CD4-positive, alpha-beta memory T cell (primary cell): ENCODE measurements at regions not wholly inside any gene's neighbourhood (a gene's known extent, or its start where the extent isn't known, plus 50 kb on each side); places are given as distances from the start of the nearest gene placed in this dataset.
"Not testable (repeated sequence)": the region's sequence is repeated elsewhere in the genome, so short reads cannot be mapped to it uniquely, and the experiment has no call there.

Source experiments
- CTCF ChIA-PET: fragments of 350-600 bp; sonication (Branson Sonifier 250); formaldehyde crosslinking; loops from one replicate; lab custom pipeline; 2021; ENCODE audit warnings: inconsistent platforms; ENCODE audit not compliant: partially characterized antibody; lab: Charles Lee
- POLR2A ChIA-PET: fragments of 350-600 bp; sonication (Branson Sonifier 250); formaldehyde crosslinking; loops from one replicate; lab custom pipeline; 2021; ENCODE audit not compliant: partially characterized antibody; lab: Charles Lee
- DNase-seq, 5 donors: peaks; one replicate each; pipeline versions ENCODE4 v3.0.0 to v3.0.0-alpha.2; 2020 to 2022; ENCODE audit warnings: mixed read lengths in 1 of 5
- H3K27ac ChIP-seq: one replicate; pipeline ENCODE4 v1.7.0; 2013; ENCODE audit warnings: low read depth, low read length
- H3K27me3 ChIP-seq: 2 replicates; pipeline ENCODE4 v1.7.0; 2013; ENCODE audit warnings: mild to moderate bottlenecking, low read length, moderate library complexity; ENCODE audit not compliant: insufficient read depth
- H3K36me3 ChIP-seq: 2 replicates; pipeline ENCODE4 v1.7.0; 2013; ENCODE audit warnings: mild to moderate bottlenecking, low read length, moderate library complexity; ENCODE audit not compliant: insufficient read depth
- H3K4me1 ChIP-seq: 2 replicates; pipeline ENCODE4 v1.7.0; 2013; ENCODE audit warnings: mild to moderate bottlenecking, low read length, moderate library complexity; ENCODE audit not compliant: insufficient read depth
- H3K4me3 ChIP-seq, 2 donors: one replicate each; pipeline ENCODE4 v1.7.0; 2013; ENCODE audit warnings: low read length in 2 of 2, mild to moderate bottlenecking in 1 of 2
- H3K9me3 ChIP-seq, 2 donors: one replicate each; pipeline ENCODE4 v1.7.0; 2013; ENCODE audit warnings: low read length in 2 of 2, control low read depth in 1 of 2; ENCODE audit not compliant: control insufficient read depth in 1 of 2
- H3K27ac Mint-ChIP-seq, 7 donors: one replicate each; pipeline ENCODE4 v1.8.0; 2020 to 2021; ENCODE audit warnings: mixed read lengths in 7 of 7, mild to moderate bottlenecking in 6 of 7, inconsistent platforms in 3 of 7, moderate library complexity in 3 of 7
- H3K27me3 Mint-ChIP-seq, 2 donors: one replicate each; pipeline ENCODE4 v1.8.0; 2020 to 2021; ENCODE audit warnings: mixed read lengths in 2 of 2
- H3K36me3 Mint-ChIP-seq, 2 donors: one replicate each; pipeline ENCODE4 v1.8.0; 2020 to 2021; ENCODE audit warnings: mixed read lengths in 2 of 2, inconsistent platforms in 1 of 2, mild to moderate bottlenecking in 1 of 2
- H3K4me1 Mint-ChIP-seq, 4 donors: one replicate each; pipeline ENCODE4 v1.8.0; 2020 to 2021; ENCODE audit warnings: mixed read lengths in 4 of 4, mild to moderate bottlenecking in 1 of 4
- H3K4me3 Mint-ChIP-seq, 8 donors: one replicate each; pipeline ENCODE4 v1.8.0; 2020 to 2021; ENCODE audit warnings: mixed read lengths in 8 of 8, mild to moderate bottlenecking in 7 of 8, moderate library complexity in 6 of 8, inconsistent platforms in 3 of 8
- H3K9me3 Mint-ChIP-seq, 8 donors: one replicate each; pipeline ENCODE4 v1.8.0; 2020 to 2021; ENCODE audit warnings: mixed read lengths in 8 of 8, mild to moderate bottlenecking in 5 of 8, inconsistent platforms in 3 of 8, moderate library complexity in 1 of 8
- intact Hi-C: fragments of 100-400 bp; cut with micrococcal nuclease; formaldehyde crosslinking; loops from one replicate; pipeline ENCODE4 v1.15.1; 2023

DNA sequence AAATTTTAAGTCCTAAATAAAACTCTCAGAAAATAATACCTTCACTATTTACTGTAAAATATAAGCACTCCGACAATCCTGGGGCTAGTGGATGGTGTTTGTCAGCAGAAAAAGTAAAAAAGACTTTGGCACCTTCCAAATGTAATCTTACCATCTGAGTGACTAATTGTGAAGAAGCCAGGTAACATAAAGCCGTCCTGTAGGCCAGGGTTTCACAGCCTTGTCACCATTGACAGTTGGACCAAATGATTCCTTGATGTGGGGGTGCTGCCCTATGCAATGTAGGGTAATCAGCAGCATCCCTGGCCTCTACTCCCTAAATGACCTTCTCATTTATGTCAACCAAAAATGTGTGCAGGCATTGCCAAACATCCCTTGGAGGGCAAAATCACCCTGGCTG lies 87.2 kb downstream of the CAPZA3 start:
- Histone ChIP-seq H3K27ac (no peak overlapping the region), H3K4me1 (no peaks in the 10 kb centered on the region), H3K9me3 (no peaks in the 10 kb centered on the region), H3K27me3 (no peaks in the 10 kb centered on the region), H3K4me3 (no peak overlapping the region), H3K36me3 (no peaks in the 10 kb centered on the region)
- no peak for DNase-seq
- Mint-ChIP-seq H3K9me3 (peaks cover 0 to 14% (median 8%) of the 10 kb centered on the region in 8 donors), H3K27ac (no peak overlapping the region), H3K36me3 (no peaks in the 10 kb centered on the region), H3K27me3 (peaks cover 3% of the 10 kb centered on the region in 2 donors), H3K4me1 (no peaks in the 10 kb centered on the region), H3K4me3 (no peak overlapping the region)
- intact Hi-C loops: no loop called here
- CTCF ChIA-PET: no interaction called here
- POLR2A ChIA-PET: no interaction called here

DNA sequence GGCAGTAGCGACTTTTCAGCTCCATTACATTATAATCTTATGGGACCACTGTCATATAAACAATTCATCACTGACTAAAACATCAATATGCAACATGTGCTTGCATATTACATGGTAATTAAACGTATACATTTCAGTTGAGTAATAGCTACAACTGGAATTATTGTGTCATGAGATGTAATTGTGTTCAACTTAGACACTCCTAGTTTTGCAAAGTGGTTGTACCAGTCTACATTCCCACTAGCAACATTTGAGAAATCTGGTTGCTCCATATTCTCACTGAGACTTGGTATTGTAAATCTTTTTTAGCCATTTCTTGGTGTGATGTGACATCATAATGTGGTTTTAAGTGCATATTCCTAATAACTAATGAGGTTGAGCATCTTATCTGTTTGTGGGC lies 90.0 kb downstream of the CAPZA3 start:
- H3K4me1 ChIP-seq: no peaks in the 10 kb centered on the region
- peaks cover 0 to 14% (median 9%) of the 10 kb centered on the region in 8 donors for H3K9me3 Mint-ChIP-seq
- no peaks in the 10 kb centered on the region for H3K9me3 ChIP-seq
- no peaks in the 10 kb centered on the region for H3K4me1 Mint-ChIP-seq
- peaks cover 0 to 2% of the 10 kb centered on the region in 2 donors for H3K27me3 Mint-ChIP-seq
- ChIA-PET CTCF (no interaction called here), POLR2A (no interaction called here)
- no peaks in the 10 kb centered on the region for H3K36me3 ChIP-seq
- H3K27me3 ChIP-seq: no peaks in the 10 kb centered on the region
- no peak overlapping the region for H3K4me3 Mint-ChIP-seq
- H3K27ac ChIP-seq: no peak overlapping the region
- intact Hi-C loops: no loop called here
- H3K36me3 Mint-ChIP-seq: no peaks in the 10 kb centered on the region
- DNase-seq: no peak
- no peak overlapping the region for H3K27ac Mint-ChIP-seq
- H3K4me3 ChIP-seq: no peak overlapping the region

DNA sequence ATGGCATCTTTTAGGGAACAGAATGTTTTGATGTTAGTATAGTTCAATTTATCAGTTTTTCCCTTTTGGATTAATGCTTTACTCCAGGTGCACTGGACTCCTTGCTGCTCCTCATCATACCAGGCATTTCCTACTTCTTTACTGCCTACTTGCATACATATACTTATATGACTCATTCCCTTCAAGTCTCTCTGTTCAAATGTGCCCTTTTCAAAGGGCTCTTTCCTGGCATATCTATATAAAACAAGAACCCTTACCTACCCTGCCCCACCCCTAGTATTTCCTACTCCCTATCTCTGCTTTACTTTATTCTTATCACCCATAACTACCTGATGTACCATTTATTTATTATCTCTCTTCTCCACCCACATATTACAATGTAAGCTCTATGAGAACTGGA lies 90.6 kb downstream of the CAPZA3 start:
- Mint-ChIP-seq H3K36me3 (no peaks in the 10 kb centered on the region), H3K4me1 (no peaks in the 10 kb centered on the region), H3K9me3 (peaks cover 0 to 14% (median 9%) of the 10 kb centered on the region in 8 donors), H3K27ac (no peak overlapping the region), H3K4me3 (no peak overlapping the region), H3K27me3 (peaks cover 0 to 2% of the 10 kb centered on the region in 2 donors)
- POLR2A ChIA-PET: no interaction called here
- H3K4me3 ChIP-seq: no peak overlapping the region
- no peaks in the 10 kb centered on the region for H3K4me1 ChIP-seq
- CTCF ChIA-PET: no interaction called here
- H3K36me3 ChIP-seq: no peaks in the 10 kb centered on the region
- no peaks in the 10 kb centered on the region for H3K9me3 ChIP-seq
- no peak overlapping the region for H3K27ac ChIP-seq
- intact Hi-C loops: no loop called here
- no peaks in the 10 kb centered on the region for H3K27me3 ChIP-seq
- DNase-seq: no peak

DNA sequence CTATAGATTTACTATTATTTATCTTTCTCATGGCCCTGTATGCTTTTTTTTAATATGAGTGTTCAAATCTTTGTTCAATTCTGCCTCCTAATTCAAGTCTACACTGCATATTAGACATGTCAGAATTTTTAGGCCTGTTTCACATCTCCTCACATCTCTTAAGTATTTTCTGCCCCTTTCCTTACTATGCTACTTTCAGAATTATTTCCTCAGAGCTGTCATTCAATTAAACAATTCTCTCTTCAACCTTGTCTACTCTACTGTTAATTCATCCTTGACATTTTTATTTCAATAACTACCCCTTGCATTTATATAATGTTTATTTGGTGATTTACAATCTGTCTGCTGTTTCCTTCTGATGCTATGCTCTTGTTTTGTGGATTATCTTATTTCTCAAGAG lies 91.1 kb downstream of the CAPZA3 start:
- no peaks in the 10 kb centered on the region for H3K27me3 ChIP-seq
- DNase-seq: no peak
- ChIA-PET POLR2A (no interaction called here), CTCF (no interaction called here)
- intact Hi-C loops: no loop called here
- H3K9me3 ChIP-seq: no peaks in the 10 kb centered on the region
- no peak overlapping the region for H3K27ac ChIP-seq
- Mint-ChIP-seq H3K4me3 (no peak overlapping the region), H3K27me3 (peaks cover 0 to 2% of the 10 kb centered on the region in 2 donors), H3K27ac (peak overlapping the region in 1 of 7 donors; percentile 26), H3K4me1 (no peaks in the 10 kb centered on the region), H3K36me3 (no peaks in the 10 kb centered on the region), H3K9me3 (peaks cover 0 to 14% (median 9%) of the 10 kb centered on the region in 8 donors)
- no peaks in the 10 kb centered on the region for H3K4me1 ChIP-seq
- no peaks in the 10 kb centered on the region for H3K36me3 ChIP-seq
- H3K4me3 ChIP-seq: no peak overlapping the region

DNA sequence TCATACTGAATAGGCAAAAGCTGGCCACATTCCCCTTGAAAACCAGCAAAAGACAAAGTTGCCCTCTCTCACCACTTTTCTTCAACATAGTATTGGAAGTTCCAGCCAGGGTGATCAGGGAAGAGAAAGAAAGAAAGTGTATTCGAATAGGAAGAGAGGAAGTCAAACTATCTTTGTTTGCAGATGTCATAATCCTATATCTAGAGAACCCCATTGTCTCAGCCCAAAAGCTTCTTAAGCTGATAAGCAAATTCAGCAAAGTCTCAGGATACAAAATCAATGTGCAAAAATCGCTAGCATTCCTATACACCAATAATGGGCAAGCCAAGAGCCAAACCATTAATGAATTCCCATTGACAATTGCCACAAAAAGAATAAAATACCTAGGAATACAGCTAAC lies 95.0 kb downstream of the CAPZA3 start:
- H3K27me3 Mint-ChIP-seq, H3K4me1 Mint-ChIP-seq: not testable (repeated sequence)

DNA sequence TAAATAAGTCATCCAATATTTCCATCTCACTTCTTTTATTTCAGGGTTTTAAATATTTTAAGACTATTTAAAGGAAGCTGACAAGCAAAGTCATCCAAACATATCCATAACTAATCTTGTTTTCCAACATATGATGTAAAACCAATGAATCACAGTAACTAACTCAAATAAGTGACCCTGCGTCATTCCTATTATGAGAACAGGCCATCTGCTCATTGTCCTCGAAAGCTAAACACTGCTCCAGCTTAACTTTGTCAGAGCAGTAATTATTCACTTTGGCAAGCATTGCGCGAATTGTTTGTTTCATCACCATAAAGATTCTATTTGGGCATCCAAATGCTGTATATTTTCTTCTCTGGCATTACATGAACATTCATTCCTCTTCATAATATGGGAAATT lies 99.1 kb downstream of the CAPZA3 start:
- Histone ChIP-seq H3K27me3 (no peaks in the 10 kb centered on the region), H3K27ac (no peak overlapping the region), H3K9me3 (no peaks in the 10 kb centered on the region), H3K4me1 (no peaks in the 10 kb centered on the region), H3K36me3 (no peaks in the 10 kb centered on the region), H3K4me3 (no peak overlapping the region)
- DNase-seq: no peak
- H3K9me3 Mint-ChIP-seq: peaks cover 0 to 6% (median 1%) of the 10 kb centered on the region in 8 donors
- intact Hi-C loops: no loop called here
- POLR2A ChIA-PET: no interaction called here
- no peaks in the 10 kb centered on the region for H3K4me1 Mint-ChIP-seq
- peaks cover 0 to 3% of the 10 kb centered on the region in 2 donors for H3K27me3 Mint-ChIP-seq
- H3K27ac Mint-ChIP-seq: no peak overlapping the region
- H3K36me3 Mint-ChIP-seq: no peaks in the 10 kb centered on the region
- CTCF ChIA-PET: no interaction called here
- H3K4me3 Mint-ChIP-seq: no peak overlapping the region

More for the DNA sequence above, 95.0 kb downstream of the CAPZA3 start:
- H3K9me3 ChIP-seq, H3K36me3 ChIP-seq, H3K4me1 ChIP-seq, DNase-seq, H3K27me3 ChIP-seq, H3K36me3 Mint-ChIP-seq, CTCF ChIA-PET, H3K27ac Mint-ChIP-seq, H3K4me3 Mint-ChIP-seq, H3K4me3 ChIP-seq, POLR2A ChIA-PET, intact Hi-C loops, H3K27ac ChIP-seq: not testable (repeated sequence)
- peaks cover 0 to 14% (median 9%) of the 10 kb centered on the region in 8 donors for H3K9me3 Mint-ChIP-seq

DNA sequence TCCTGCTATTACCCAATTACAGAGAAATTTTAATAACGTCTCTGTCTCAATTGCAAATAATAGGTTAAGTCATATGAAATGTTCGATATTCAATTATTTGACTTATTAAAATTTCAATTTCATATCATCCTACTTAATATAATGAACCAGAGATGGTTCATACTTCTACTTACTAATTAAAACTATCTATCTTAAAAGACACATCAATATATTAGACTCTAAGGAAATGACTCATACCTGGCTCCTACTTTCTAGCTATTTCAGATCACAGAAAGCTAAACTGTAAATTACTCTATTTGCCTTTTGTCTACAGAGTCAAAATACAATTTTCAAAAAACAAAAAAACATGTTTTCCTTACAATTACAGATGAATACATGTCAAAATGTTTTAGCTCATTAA lies 99.6 kb downstream of the CAPZA3 start:
- POLR2A ChIA-PET: no interaction called here

DNA sequence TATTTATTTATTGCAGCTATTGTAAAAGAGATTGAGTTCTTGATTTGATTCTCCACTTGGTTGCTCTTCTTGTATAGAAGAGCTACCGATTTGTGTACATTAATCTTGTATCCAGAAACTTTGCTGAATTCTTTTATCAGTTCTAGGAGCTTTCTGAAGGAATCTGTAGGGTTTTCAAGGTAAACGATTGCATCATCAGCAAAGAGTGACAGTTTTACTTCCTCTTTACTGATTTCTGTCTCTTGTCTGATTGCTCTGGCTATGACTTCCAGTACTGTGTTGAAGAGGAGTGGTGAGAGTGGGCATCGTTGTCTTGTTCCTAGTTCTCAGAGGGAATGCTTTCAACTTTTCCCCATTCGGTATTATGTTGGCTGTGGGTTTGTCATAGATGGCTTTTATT lies 103.1 kb downstream of the CAPZA3 start:
- H3K27me3 ChIP-seq, H3K4me1 Mint-ChIP-seq, CTCF ChIA-PET, H3K4me3 ChIP-seq, H3K9me3 Mint-ChIP-seq, H3K27me3 Mint-ChIP-seq, H3K27ac ChIP-seq, intact Hi-C loops, H3K36me3 ChIP-seq, H3K27ac Mint-ChIP-seq, H3K4me3 Mint-ChIP-seq, H3K9me3 ChIP-seq, H3K36me3 Mint-ChIP-seq, DNase-seq, POLR2A ChIA-PET, H3K4me1 ChIP-seq: not testable (repeated sequence)

More for the DNA sequence above, 99.6 kb downstream of the CAPZA3 start:
- no peaks in the 10 kb centered on the region for H3K4me1 ChIP-seq
- H3K27ac Mint-ChIP-seq: no peak overlapping the region
- no peaks in the 10 kb centered on the region for H3K4me1 Mint-ChIP-seq
- no peak overlapping the region for H3K27ac ChIP-seq
- H3K36me3 Mint-ChIP-seq: no peaks in the 10 kb centered on the region
- peaks cover 0 to 6% (median 2%) of the 10 kb centered on the region in 8 donors for H3K9me3 Mint-ChIP-seq
- intact Hi-C loops: no loop called here
- H3K27me3 Mint-ChIP-seq: peaks cover 0 to 3% of the 10 kb centered on the region in 2 donors
- DNase-seq: no peak
- H3K9me3 ChIP-seq: no peaks in the 10 kb centered on the region
- no peaks in the 10 kb centered on the region for H3K27me3 ChIP-seq
- H3K36me3 ChIP-seq: no peaks in the 10 kb centered on the region
- no peak overlapping the region for H3K4me3 ChIP-seq
- CTCF ChIA-PET: no interaction called here
- H3K4me3 Mint-ChIP-seq: no peak overlapping the region
